NOMO-1 treated with DMSO at 0.1 percent for 48 hours (cell line): ENCODE measurements at regions not wholly inside any gene's neighbourhood (a gene's known extent, or its start where the extent isn't known, plus 50 kb on each side); places are given as distances from the start of the nearest gene placed in this dataset.

Experiments
- DNase-seq: peaks from one replicate; lab custom pipeline; 2025; ENCODE audit not compliant: unreplicated experiment; lab: John Stamatoyannopoulos, UW

GRCh38 chr6:145032562-145033145, 702.7 kb downstream of the EPM2A start:
- DNase-seq, result no peak

DNA sequence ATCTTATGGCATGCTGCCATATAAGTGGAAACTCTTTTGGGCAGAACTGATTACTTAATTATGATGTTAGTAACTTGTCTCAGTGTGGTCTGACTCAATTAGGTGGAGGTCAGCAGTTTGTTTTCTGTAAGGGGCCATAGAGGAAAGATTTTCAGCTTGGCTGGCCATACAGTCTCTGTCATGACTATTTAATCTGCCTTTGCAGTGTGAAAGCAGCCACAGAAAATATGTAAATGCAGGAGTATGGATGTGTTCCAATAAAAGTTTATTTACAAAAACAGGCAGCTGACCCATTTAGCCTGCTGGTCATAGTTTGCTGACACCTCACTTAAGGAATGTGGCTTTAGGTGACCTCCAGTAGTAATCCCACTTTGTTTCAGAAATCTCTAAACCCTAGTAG, 700.7 kb downstream of the EPM2A start:
- no peak for DNase-seq

DNA sequence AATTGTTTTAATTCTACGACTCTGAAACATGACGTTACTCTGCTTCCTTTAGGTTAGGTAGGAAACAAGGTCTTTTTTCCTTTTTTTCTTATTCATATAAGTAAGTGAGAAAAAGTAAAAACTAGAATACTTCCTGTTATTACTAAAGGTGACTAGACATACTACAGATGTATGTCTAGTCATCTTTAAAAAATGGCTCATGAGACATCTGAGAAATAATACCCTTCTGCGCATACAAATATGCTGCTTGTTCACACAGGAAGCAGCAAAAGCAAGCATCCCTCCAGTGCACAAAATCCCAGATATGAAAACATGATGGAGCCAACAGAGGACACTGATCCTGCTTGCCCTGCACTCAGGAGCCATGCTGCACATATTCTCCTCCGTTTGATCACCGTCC, 699.1 kb downstream of the EPM2A start:
- no peak for DNase-seq

DNA sequence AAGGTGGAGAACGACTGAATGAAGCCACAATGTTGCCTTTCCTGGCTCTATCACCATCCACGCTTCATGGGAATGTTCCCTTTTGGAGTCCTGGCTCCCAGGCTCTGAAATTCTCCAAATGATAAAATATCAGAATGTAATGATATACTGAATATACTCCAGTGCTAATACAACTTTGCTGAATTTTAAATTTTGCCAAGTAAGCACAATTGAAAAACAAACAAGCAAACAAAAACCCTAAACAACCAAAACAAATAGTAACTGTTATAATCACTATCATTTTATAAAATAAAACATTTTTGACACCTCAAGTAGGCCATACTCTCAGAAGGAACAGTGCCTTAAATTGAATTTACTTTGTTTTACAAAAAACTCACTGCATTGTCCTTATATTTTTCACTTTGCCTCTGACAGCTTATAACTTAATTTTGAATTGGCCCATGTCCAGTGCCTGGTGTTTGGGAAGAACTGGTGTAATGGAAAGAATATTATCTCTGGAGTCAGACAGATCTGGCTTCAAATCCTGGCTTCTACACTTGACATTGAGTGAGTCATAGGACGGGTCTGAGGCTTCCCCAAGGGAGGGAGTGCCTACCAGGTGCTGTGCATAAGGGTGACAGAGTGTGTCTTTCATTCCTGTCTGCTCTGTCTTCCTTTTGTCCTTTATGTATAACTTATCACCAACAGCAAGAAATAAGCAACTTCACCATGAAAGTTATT, 698.3 kb downstream of the EPM2A start:
- DNase-seq, result no peak

DNA sequence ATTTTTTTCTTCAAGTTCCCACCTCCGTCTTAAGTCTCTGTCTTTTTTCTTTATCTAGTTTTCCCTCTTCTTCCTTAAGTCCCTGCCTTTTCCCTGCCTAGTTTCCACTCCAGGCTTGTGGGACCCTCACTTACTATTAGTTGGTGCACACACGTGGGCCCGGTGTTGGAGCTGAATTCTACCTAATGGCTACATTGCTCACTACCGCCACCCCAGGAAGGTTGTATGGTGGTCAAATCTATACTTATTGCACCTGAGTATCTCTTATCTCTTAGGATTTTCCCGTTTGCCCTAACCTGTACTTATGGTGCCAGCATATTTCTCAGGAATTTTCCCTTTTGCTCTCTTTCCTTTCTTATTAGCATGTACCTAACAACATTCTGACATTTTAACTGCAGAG, 692.8 kb downstream of the EPM2A start:
- DNase-seq, result no peak

GRCh38 chr6:145043926-145044500, 691.3 kb downstream of the EPM2A start:
- DNase-seq, result no peak

DNA sequence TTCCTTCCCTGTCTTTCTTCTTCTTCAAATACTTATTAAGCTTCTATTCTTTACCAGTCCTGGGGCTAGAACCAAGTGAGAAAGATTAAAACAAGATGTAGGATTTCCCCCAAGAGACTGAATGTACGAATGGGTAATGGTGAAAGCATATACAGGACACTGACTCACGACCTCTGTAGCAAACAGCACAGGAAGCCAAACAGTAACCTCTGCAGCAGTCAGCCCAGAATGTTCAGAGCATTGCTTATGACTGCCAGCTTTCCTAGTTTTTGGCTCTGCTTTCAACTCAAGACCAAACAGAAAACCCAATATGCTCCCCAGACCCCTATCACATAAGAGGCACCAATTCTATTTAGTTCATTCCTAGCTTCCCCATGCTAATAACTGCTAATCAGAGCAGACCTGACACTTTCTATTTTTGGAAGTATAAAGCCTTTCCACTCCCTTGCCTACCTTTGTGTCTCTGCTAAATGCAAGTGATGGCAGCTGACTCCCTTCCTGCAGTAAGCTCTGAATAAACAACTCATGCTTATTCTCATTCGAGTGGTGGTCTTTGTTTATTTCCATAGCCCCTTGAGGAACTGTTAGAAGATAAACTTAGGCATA, 690.6 kb downstream of the EPM2A start:
- peak; percentile 28 for DNase-seq

- no peak for DNase-seq
These were observed 689.7 kb downstream of the EPM2A start for GRCh38 chr6:145045582-145045981.

DNA sequence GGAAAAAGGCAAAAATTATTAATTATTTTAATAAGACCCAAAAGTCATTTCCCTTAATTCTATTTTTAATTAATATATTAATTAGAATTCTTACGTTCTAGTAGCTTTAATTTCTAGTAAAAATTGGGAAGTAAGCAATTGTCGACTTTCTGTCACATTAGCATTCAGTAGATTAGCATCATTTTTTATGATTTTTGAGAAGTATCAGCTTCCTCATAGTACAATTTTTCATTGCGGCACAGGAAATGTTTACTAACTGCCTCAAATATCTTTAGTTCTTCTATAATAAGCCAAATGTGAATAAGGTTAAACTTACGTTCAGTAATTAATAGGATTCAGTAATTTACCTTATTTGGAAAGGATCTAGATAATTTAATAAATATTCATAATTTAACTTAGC, 687.4 kb downstream of the EPM2A start:
- peak; percentile 64 for DNase-seq

GRCh38 chr6:145051661-145052060, 683.7 kb downstream of the EPM2A start:
- no peak for DNase-seq

- no peak for DNase-seq
These were observed 679.8 kb downstream of the EPM2A start for GRCh38 chr6:145055567-145055966.

- no peak for DNase-seq
These were observed 674.6 kb downstream of the EPM2A start for GRCh38 chr6:145060714-145061113.

- no peak for DNase-seq
These were observed 672.2 kb downstream of the EPM2A start for GRCh38 chr6:145063091-145063490.

DNA sequence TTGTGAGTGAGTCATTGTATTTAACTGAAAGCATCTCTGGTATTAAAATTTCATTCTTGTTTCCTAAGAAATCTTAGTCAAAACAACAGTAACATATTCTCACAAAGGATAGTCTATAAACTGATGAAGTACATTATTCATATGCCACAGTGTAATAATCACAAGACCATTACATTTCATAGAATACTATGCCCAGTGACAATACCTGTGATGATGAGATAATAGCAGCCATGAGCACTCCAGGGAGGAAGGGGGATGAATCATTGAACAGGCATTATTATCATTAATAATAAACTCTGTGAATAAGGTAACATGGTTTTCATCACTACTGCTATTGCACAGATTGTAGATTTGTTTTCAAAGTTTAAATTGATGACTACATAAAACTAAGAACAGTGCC, 667.9 kb downstream of the EPM2A start:
- DNase-seq, result no peak

DNA sequence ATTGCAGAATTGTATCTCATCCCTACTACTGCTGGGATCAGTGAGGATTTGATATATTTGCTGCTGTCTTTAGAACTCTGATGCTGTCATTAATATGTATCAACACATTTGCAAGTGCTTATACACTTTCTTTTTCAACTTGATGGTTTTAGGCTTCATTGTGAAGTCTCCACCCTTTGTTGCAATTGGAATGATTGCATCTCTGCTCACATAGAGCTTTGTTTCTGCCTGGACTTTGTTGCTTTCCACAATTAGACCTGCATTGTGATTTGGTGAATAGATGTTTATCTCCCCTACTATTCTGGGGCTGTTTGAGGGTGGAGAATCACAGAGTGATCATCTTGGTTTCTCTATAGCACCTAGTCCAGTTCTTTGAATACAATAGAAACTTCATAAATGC, 666.7 kb downstream of the EPM2A start:
- no peak for DNase-seq

DNA sequence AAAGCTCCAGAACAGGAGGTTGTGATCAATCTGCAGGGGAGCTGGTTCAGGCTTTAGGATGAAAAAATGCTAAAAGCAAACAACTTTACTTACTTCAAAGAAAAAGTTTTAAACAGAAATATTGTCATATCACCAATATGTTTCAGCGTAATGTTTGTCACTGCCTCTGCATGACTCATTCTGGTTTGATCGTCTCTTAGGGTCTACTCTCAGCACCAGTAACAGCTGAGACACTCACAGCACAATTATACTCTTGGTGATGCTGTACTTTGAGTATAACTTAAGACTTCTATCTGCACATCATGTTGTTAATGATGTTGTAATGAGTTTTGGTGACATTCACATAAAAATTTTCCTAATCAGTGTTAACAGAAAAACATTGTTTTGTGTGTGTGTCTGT, 665.4 kb downstream of the EPM2A start:
- DNase-seq, result no peak

- DNase-seq, result no peak
These were observed 664.5 kb downstream of the EPM2A start for GRCh38 chr6:145070791-145071190.

DNA sequence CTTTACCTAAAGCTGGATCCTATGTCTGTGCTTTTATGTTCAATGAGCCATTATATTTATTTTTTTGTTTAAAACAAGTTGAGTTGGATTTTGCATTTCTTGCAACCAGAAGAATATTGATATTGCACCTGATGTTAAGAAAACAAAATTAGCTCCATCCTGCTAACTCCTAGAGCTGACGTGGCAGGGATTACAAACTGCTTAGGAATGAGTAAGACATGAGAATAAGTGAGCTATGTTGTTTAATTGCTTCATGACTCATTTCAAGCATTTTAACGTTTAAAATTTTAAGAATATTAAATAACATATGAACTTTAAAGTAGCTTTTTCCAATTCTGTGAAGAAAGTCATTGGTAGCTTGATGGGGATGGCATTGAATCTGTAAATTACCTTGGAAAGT, 663.5 kb downstream of the EPM2A start:
- DNase-seq, result no peak

DNA sequence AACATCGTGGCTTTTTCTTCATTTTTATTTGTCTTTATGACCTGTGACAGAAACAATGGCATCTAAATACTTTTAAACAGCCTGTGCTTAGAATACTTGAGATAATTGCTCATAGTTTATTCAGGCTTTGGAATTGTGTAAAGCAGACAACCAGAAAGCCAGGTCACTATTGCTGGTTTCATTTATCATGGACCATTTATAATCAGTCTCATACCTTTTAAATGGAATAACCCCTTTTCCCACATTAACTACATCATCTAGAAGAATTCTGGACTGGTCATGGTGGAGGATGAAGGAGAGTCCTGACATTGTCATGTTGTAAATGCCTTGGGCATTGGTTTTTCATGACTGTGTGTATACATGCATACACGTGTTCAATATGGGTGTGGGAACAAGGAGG, 661.5 kb downstream of the EPM2A start:
- no peak for DNase-seq

GRCh38 chr6:145074805-145075204, 660.5 kb downstream of the EPM2A start:
- DNase-seq, result no peak

DNA sequence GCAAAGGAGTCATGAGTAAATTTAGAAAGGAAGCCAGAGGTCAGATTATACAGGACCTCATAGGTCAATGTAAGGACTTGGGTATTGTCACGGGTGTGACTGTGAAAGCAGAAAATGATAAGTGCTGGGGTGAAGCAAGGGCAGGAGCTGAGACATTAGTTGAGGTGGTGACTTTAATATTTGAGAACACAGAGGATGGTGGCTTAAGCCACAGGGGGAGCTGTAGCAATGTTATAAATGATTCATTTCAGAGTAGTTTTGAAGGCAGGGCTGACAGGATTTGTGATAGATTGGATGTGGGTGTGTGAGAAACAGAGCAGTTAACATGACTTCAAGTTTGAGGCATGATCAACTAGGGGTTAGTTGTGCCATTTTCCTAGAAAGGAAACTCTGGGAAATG, 659.9 kb downstream of the EPM2A start:
- DNase-seq, result peak; percentile 20

DNA sequence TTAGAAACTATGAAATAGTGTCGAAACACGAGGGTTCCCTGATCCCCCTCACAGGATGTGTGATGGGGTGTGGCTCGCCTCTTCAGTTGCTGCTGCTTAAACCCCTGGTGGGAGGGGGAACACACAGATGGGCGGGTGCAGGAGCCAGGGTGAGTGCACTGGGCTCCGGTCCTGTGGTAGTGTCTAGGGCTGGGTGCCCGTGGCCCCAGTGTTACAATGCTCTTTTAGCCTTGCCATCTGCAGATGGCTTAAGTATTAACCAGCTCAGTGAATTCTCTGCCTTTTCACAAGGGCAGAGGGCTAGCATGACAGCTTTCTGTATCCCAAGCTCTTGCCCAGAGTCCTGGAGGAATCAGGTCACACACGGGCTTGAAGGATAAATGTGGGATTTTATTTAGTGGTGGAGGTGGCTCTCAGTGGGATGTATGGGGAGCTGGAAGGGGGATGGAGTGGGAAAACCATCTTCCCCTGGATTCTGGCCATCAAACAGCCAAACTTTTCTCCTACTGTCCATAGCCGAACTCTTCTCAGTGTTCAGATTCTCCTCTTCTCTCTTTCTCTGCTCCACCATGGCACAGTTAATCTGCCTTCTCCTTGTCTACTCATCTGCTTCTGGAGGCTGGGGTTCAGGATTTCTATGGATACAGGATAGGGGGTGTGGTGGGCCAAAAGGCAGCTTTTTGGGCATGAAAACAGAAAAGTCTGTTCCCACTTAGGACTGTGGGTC, 659.0 kb downstream of the EPM2A start:
- DNase-seq, result no peak
